ENCODE measurements at regions not wholly inside any gene's neighbourhood (a gene's known extent, or its start where the extent isn't known, plus 50 kb on each side); places are given as distances from the start of the nearest gene placed in this dataset.

DNA sequence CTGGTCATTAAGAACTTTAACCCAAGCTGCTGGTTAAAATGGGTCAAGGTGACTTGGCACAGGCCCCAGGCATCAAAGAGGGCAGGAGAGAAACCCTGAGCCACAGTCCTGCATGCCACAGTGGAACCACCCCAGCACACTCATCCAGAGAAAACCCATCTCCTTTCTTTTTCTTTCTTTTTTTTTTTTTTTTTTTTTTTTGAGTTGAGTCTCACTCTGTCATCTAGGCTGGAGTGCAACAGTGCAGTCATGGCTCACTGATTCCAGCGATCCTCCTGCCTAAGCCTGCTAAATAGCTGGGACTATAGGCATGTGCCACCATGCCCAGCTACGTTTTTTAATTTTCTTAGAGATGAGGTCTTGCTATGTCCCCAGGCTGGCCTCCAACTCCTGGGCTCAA, 109.2 kb upstream of the RAB4A start:
- peaks cover 0 to 37% (median 4%) of the 10 kb centered on the region in 3 donors for H3K4me1 ChIP-seq
- H3K27me3 ChIP-seq: no peaks in the 10 kb centered on the region
- ATAC-seq: no peak
- TF ChIP-seq POLR2AphosphoS5 (IDR thresholded peaks at IDR 0.05): no peak
- no peak for TF ChIP-seq EP300 (IDR thresholded peaks at IDR 0.05)
- TF ChIP-seq CTCF (IDR thresholded peaks at IDR 0.05): no peak
- TF ChIP-seq POLR2A (IDR thresholded peaks at IDR 0.05): no peak
- no peak overlapping the region for H3K4me3 ChIP-seq
- WGBS, 2 donors (ENCODE audit: low coverage in 1 of 2): 100% methylated on average over 1 of the region's 2 CpGs; no CpG with 5 or more reads in 1 of the 2 donors
- no peaks in the 10 kb centered on the region for H3K9me3 ChIP-seq
- no peak overlapping the region for H3K27ac ChIP-seq
- no peaks in the 10 kb centered on the region for H3K36me3 ChIP-seq

GRCh38 chr1:229162825-229163515, 107.9 kb upstream of the RAB4A start:
- H3K36me3 ChIP-seq: no peaks in the 10 kb centered on the region
- H3K27ac ChIP-seq: no peak overlapping the region
- no peaks in the 10 kb centered on the region for H3K27me3 ChIP-seq
- H3K4me1 ChIP-seq: peaks cover 0 to 25% (median 4%) of the 10 kb centered on the region in 3 donors
- TF ChIP-seq POLR2AphosphoS5 (IDR thresholded peaks at IDR 0.05): no peak
- no peak for TF ChIP-seq EP300 (IDR thresholded peaks at IDR 0.05)
- TF ChIP-seq POLR2A (IDR thresholded peaks at IDR 0.05): no peak
- no peak for TF ChIP-seq CTCF (IDR thresholded peaks at IDR 0.05)
- 34 to 60% methylated on average over 8 of the region's 11 CpGs for WGBS, 2 donors (ENCODE audit: low coverage in 1 of 2)
- ATAC-seq: no peak
- no peaks in the 10 kb centered on the region for H3K9me3 ChIP-seq
- no peak overlapping the region for H3K4me3 ChIP-seq

DNA sequence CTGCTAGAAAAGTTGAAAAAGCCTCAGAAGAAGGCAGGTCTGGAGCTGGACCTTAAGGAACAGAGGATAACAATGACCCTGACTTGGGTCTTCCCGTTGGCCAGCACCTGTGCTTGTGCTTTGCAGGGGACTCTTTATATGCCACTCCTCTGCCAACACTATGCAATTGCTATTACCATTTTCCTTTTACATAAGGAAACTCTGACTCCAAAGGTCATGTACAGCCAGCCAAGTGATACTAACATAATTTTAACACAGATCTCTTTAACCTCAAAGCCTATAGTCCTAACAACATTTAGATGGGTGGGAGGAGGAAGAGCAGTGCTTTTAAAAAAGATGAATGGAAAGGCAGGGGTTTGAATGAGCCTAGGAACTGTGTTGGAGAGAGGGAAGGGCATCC, 106.6 kb upstream of the RAB4A start:
- no peak overlapping the region for H3K27ac ChIP-seq
- WGBS, 2 donors (ENCODE audit: low coverage in 1 of 2): 73 to 100% methylated on average over 1 of the region's 1 CpG

DNA sequence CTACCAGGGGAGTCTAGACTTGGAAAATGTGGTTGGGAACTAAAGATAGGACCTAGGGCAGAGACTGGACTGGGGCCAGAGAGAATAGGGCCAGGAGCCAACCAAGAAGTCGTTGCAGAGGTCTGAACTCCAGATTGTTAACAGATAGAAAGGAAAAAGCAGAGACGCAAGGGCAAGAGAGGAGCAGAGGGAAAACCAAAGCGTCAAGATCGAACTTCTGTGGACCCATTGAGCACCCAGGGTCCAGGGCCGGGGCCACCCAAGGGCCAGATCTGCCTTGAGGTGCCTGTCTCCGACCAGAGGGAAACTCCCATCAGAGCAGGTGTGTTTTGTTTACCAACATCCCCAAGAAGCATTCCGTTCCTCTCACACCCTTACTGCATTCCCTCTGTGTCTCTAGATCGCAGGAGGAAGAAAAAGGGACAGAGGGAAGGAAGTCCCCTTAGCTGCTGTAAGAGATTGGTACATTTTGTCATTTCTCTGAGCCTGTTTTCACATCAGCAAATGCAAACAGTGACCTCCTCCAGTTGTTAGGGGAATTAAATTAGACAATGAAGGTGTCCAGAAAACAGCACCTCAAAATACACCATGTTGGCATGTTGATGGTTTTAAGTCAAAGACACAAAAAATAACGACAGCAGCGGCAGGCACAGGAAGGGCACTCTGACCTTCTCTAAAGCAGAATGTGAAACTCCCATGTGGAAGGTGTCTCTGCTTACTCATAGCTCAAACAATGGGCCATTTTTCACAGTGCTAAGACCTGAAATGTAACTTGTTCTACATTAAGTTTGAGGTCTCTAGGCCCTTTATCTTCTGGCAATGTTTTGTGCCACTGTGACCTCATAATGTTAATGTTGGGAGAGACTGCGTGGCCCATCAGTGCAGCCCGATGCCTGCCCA, 105.8 kb upstream of the RAB4A start:
- Histone ChIP-seq H3K27me3 (no peaks in the 10 kb centered on the region), H3K27ac (no peak overlapping the region), H3K4me1 (peaks cover 0 to 24% (median 4%) of the 10 kb centered on the region in 3 donors), H3K4me3 (no peak overlapping the region), H3K36me3 (no peaks in the 10 kb centered on the region), H3K9me3 (no peaks in the 10 kb centered on the region)
- TF ChIP-seq POLR2AphosphoS5 (IDR thresholded peaks at IDR 0.05) (no peak), POLR2A (IDR thresholded peaks at IDR 0.05) (no peak), CTCF (IDR thresholded peaks at IDR 0.05) (no peak), EP300 (IDR thresholded peaks at IDR 0.05) (no peak)
- no peak for ATAC-seq
- 62 to 75% methylated on average over 10 to 12 of the region's 12 CpGs for WGBS, 2 donors (ENCODE audit: low coverage in 1 of 2)

More for the DNA sequence above, 106.6 kb upstream of the RAB4A start:
- Histone ChIP-seq H3K4me1 (peaks cover 0 to 24% (median 4%) of the 10 kb centered on the region in 3 donors), H3K9me3 (no peaks in the 10 kb centered on the region), H3K4me3 (no peak overlapping the region), H3K27me3 (no peaks in the 10 kb centered on the region), H3K36me3 (no peaks in the 10 kb centered on the region)
- ATAC-seq: no peak
- TF ChIP-seq POLR2A (IDR thresholded peaks at IDR 0.05) (no peak), EP300 (IDR thresholded peaks at IDR 0.05) (no peak), CTCF (IDR thresholded peaks at IDR 0.05) (no peak), POLR2AphosphoS5 (IDR thresholded peaks at IDR 0.05) (no peak)
